ENCODE measurements at regions not wholly inside any gene's neighbourhood (a gene's known extent, or its start where the extent isn't known, plus 50 kb on each side); places are given as distances from the start of the nearest gene placed in this dataset.

DNA sequence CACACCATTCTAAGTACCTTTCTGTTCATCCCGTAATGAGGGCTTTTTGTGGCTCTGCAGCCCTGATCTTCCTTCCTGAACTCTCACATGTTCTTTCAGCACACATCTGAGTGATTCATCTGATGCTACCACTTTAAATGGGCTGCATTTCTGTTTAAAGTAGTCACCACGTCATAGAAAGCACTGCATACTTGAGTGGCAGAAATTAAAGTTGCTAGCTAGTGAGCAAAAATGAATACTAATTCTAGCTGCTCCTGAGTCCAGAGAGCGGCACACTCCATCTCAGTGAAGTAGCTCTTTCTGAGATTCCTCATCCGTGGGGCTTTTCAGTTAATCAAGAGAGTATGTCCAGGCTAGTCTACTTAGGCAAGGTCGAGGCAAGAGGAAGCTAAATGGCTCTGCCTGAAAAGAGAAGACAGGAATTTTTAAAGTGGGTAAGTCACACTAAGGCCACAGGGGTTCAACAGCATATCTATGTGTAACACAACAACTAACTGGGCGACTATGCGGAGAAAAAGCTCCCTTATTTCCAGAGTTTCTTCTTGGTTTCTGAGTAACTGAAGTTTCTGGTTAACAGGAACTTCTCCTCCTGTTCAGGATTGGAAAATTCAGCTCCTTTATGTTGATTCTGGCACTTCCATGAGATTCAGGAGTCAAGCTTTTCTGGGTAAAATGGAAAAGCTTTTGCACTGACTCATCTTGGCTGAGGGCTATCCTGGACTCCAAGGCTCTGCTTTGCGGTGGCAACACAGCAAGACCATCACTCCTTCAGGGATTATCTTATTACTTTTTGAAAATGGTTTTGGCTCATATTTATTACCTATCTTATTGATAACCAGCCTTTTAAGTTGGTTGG lies 109.5 kb downstream of the TAF11L14 start:
- TF ChIP-seq CTCF (IDR thresholded peaks at IDR 0.05; ENCODE audit: insufficient read depth, low read length) (no peak), SPI1 (IDR thresholded peaks at IDR 0.05; ENCODE audit: borderline replicate concordance, low read depth) (no peak), POLR2AphosphoS5 (IDR thresholded peaks at IDR 0.05; ENCODE audit: low read depth) (no peak)

All from HL-60 (cell line).